Neuron (in vitro differentiated cells): ENCODE measurements at regions not wholly inside any gene's neighbourhood (a gene's known extent, or its start where the extent isn't known, plus 50 kb on each side); places are given as distances from the start of the nearest gene placed in this dataset.

Experiments used
- H2AFZ ChIP-seq: one replicate; pipeline ENCODE4 v1.6.1; 2013; ENCODE audit warnings: low read depth, mild to moderate bottlenecking, inconsistent platforms, low read length, moderate library complexity
- H3K27me3 ChIP-seq: one replicate; pipeline ENCODE4 v1.6.1; 2013; ENCODE audit warnings: low read length; ENCODE audit not compliant: insufficient read depth
- H3K36me3 ChIP-seq: one replicate; pipeline ENCODE4 v1.6.1; 2013; ENCODE audit warnings: low read length; ENCODE audit not compliant: insufficient read depth
- H3K4me1 ChIP-seq: one replicate; pipeline ENCODE4 v1.6.1; 2013; ENCODE audit warnings: low read length; ENCODE audit not compliant: insufficient read depth
- H3K4me3 ChIP-seq: 2 replicates; pipeline ENCODE4 v1.5.1; 2013; ENCODE audit warnings: mild to moderate bottlenecking, low read length, moderate library complexity
- H3K9me3 ChIP-seq: one replicate; pipeline ENCODE4 v1.6.1; 2013; ENCODE audit warnings: low read length

- H3K36me3 ChIP-seq: no peaks in the 10 kb centered on the region
These were observed 68.2 kb upstream of the BCL9 start for GRCh38 chr1:147472966-147473732.

GRCh38 chr1:147473733-147474049 is 67.6 kb upstream of the BCL9 start:
- Histone ChIP-seq H2AFZ (no peak overlapping the region), H3K27me3 (no peaks in the 10 kb centered on the region)

More at GRCh38 chr1:147472966-147473732, 68.2 kb upstream of the BCL9 start:
- Histone ChIP-seq H3K4me3 (no peak overlapping the region), H3K9me3 (no peaks in the 10 kb centered on the region), H3K27me3 (no peaks in the 10 kb centered on the region), H2AFZ (no peak overlapping the region), H3K4me1 (no peaks in the 10 kb centered on the region)

GRCh38 chr1:147475488-147475887 is 65.8 kb upstream of the BCL9 start:
- H3K27me3 ChIP-seq: no peaks in the 10 kb centered on the region
- no peaks in the 10 kb centered on the region for H3K4me1 ChIP-seq
- no peak overlapping the region for H3K4me3 ChIP-seq
- H2AFZ ChIP-seq: no peak overlapping the region
- no peaks in the 10 kb centered on the region for H3K9me3 ChIP-seq
- no peaks in the 10 kb centered on the region for H3K36me3 ChIP-seq

More at GRCh38 chr1:147473733-147474049, 67.6 kb upstream of the BCL9 start:
- H3K36me3 ChIP-seq: no peaks in the 10 kb centered on the region
- H3K9me3 ChIP-seq: no peaks in the 10 kb centered on the region
- no peaks in the 10 kb centered on the region for H3K4me1 ChIP-seq
- H3K4me3 ChIP-seq: no peak overlapping the region

GRCh38 chr1:147478521-147478920 is 62.8 kb upstream of the BCL9 start:
- H3K36me3 ChIP-seq: no peaks in the 10 kb centered on the region
- H3K9me3 ChIP-seq: no peaks in the 10 kb centered on the region
- H3K4me3 ChIP-seq: no peak overlapping the region
- no peaks in the 10 kb centered on the region for H3K27me3 ChIP-seq
- no peak overlapping the region for H2AFZ ChIP-seq
- no peaks in the 10 kb centered on the region for H3K4me1 ChIP-seq

- H3K4me1 ChIP-seq: no peaks in the 10 kb centered on the region
- no peaks in the 10 kb centered on the region for H3K36me3 ChIP-seq
- no peak overlapping the region for H2AFZ ChIP-seq
- no peaks in the 10 kb centered on the region for H3K27me3 ChIP-seq
- no peak overlapping the region for H3K4me3 ChIP-seq
- H3K9me3 ChIP-seq: no peaks in the 10 kb centered on the region
These were observed 61.3 kb upstream of the BCL9 start for GRCh38 chr1:147479864-147480564.

- H3K27me3 ChIP-seq: no peaks in the 10 kb centered on the region
- H3K4me3 ChIP-seq: no peak overlapping the region
- no peaks in the 10 kb centered on the region for H3K4me1 ChIP-seq
- no peak overlapping the region for H2AFZ ChIP-seq
- no peaks in the 10 kb centered on the region for H3K9me3 ChIP-seq
- no peaks in the 10 kb centered on the region for H3K36me3 ChIP-seq
These were observed 60.8 kb upstream of the BCL9 start for GRCh38 chr1:147480565-147480935.

GRCh38 chr1:147486876-147487656 is 54.2 kb upstream of the BCL9 start:
- H3K27me3 ChIP-seq: peaks cover 2% of the 10 kb centered on the region
- no peak overlapping the region for H2AFZ ChIP-seq
- H3K9me3 ChIP-seq: no peaks in the 10 kb centered on the region
- no peaks in the 10 kb centered on the region for H3K4me1 ChIP-seq
- no peaks in the 10 kb centered on the region for H3K36me3 ChIP-seq
- H3K4me3 ChIP-seq: no peak overlapping the region

- no peaks in the 10 kb centered on the region for H3K27me3 ChIP-seq
- no peak overlapping the region for H2AFZ ChIP-seq
- no peak overlapping the region for H3K4me3 ChIP-seq
- H3K36me3 ChIP-seq: no peaks in the 10 kb centered on the region
- no peaks in the 10 kb centered on the region for H3K9me3 ChIP-seq
- H3K4me1 ChIP-seq: no peaks in the 10 kb centered on the region
These were observed 50.2 kb upstream of the BCL9 start for GRCh38 chr1:147491098-147491497.
